Vagina (tissue), 2 donors: ENCODE measurements at regions not wholly inside any gene's neighbourhood (a gene's known extent, or its start where the extent isn't known, plus 50 kb on each side); places are given as distances from the start of the nearest gene placed in this dataset.

Experiments
- DNase-seq, 2 donors: peaks; one replicate each; pipeline ENCODE4 v3.0.0-alpha.2; 2017; ENCODE audit errors: extremely low spot score in 2 of 2
- H3K27ac ChIP-seq: fragments of 200-600 bp; sonication (generic); one replicate; pipeline ENCODE4 v1.5.1; 2019
- H3K27me3 ChIP-seq: fragments of 200-600 bp; sonication (generic); one replicate; pipeline ENCODE4 v1.5.1; 2019
- H3K36me3 ChIP-seq, 2 donors: fragments of 200-600 bp; sonication (generic); one replicate each; pipeline ENCODE4 v1.5.1; 2017 to 2019
- H3K4me1 ChIP-seq: fragments of 200-600 bp; sonication (generic); one replicate; pipeline ENCODE4 v1.5.1; 2019
- H3K4me3 ChIP-seq, 2 donors: fragments of 200-600 bp; sonication (generic); 1 replicate in 1 of 2; 2 replicates in 1 of 2; pipeline ENCODE4 v1.5.1; 2016 to 2019
- H3K9me3 ChIP-seq: fragments of 200-600 bp; sonication (generic); one replicate; pipeline ENCODE4 v1.5.1; 2019
- CTCF ChIP-seq, 3 experiments: fragments of 450-650 bp in 2 of 3; fragments of 200-600 bp in 1 of 3; sonication (generic) in 1 of 3; IDR thresholded peaks; one replicate each; pipeline ENCODE4 v1.5.1; 2017 to 2019; ENCODE audit warnings: antibody characterized with exemption in 3 of 3, mild to moderate bottlenecking in 2 of 3, moderate library complexity in 2 of 3
- POLR2A ChIP-seq, 2 donors: fragments of 450-650 bp; IDR thresholded peaks; one replicate each; pipeline ENCODE4 v1.6.1; 2017; ENCODE audit warnings: antibody characterized with exemption in 2 of 2, mild to moderate bottlenecking in 2 of 2, moderate library complexity in 2 of 2
- POLR2AphosphoS5 ChIP-seq, 2 donors: sonication (generic); formaldehyde crosslinking; IDR thresholded peaks; one replicate each; pipeline ENCODE4 v1.9.0; 2017; ENCODE audit warnings: antibody characterized with exemption in 2 of 2, mild to moderate bottlenecking in 2 of 2, low read depth in 1 of 2; ENCODE audit not compliant: insufficient read depth in 1 of 2
- intact Hi-C: fragments of 100-400 bp; cut with DNase I; formaldehyde crosslinking; loops from one replicate; pipeline ENCODE4 v1.15.1; 2023

DNA sequence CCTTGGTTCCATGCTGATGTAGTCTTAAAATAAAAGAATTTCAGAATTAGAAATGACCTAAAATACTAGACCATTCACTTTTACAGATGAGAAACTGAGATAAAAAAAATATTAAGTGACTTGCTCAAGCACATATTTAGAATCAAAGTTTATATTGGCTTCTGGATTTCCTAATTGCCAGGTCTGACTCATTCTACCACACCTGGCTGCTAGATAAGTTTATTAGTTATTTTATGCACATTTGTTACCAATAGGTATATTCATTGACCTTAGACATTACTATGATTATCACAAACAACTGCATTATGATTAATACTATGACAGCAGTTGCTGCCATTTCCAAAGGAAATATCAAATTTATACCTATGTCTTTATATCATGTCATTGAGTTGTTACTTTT is 497.5 kb downstream of the RWDD3 start:
- intact Hi-C loops: no loop called here
- no peaks in the 10 kb centered on the region for H3K27me3 ChIP-seq
- TF ChIP-seq POLR2AphosphoS5 (IDR thresholded peaks at IDR 0.05; ENCODE audit: insufficient read depth in 1 of 2, low read depth in 1 of 2) (no peak), CTCF (IDR thresholded peaks at IDR 0.05) (no peak), POLR2A (IDR thresholded peaks at IDR 0.05) (no peak)
- H3K36me3 ChIP-seq: no peaks in the 10 kb centered on the region
- H3K4me1 ChIP-seq: no peaks in the 10 kb centered on the region
- no peak overlapping the region for H3K4me3 ChIP-seq
- H3K9me3 ChIP-seq: no peaks in the 10 kb centered on the region
- DNase-seq: no peak
- no peak overlapping the region for H3K27ac ChIP-seq

- Histone ChIP-seq H3K27me3 (no peaks in the 10 kb centered on the region), H3K36me3 (no peaks in the 10 kb centered on the region), H3K27ac (no peak overlapping the region), H3K4me1 (no peaks in the 10 kb centered on the region), H3K4me3 (no peak overlapping the region), H3K9me3 (no peaks in the 10 kb centered on the region)
- no peak for DNase-seq
- TF ChIP-seq POLR2AphosphoS5 (IDR thresholded peaks at IDR 0.05; ENCODE audit: insufficient read depth in 1 of 2, low read depth in 1 of 2): no peak
- TF ChIP-seq CTCF (IDR thresholded peaks at IDR 0.05): no peak
- TF ChIP-seq POLR2A (IDR thresholded peaks at IDR 0.05): no peak
- intact Hi-C loops: no loop called here
Measured at GRCh38 chr1:95733031-95733430, 499.0 kb downstream of the RWDD3 start.

DNA sequence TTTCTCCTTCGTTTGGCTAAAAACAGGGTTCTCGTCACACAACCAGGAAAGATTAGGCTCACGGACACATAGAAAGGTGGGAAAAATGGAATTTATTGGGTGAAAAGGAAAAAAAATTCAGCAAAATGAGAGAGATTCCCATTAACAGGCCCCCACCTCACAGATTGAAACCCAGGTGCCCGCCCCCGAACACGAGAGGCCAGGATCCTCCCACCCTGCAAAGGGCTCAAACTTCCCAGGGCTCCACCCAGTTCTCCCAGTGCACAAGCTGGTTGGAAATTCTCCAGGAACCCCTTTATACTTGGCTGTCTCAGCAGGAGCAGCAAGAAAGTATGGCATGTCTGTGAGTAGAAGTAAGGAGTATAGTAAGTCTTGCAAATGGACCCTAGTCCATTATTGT is 499.7 kb downstream of the RWDD3 start:
- Histone ChIP-seq H3K4me1 (no peaks in the 10 kb centered on the region), H3K27ac (no peak overlapping the region), H3K9me3 (no peaks in the 10 kb centered on the region), H3K27me3 (no peaks in the 10 kb centered on the region), H3K36me3 (no peaks in the 10 kb centered on the region), H3K4me3 (no peak overlapping the region)
- no peak for TF ChIP-seq POLR2A (IDR thresholded peaks at IDR 0.05)
- no peak for TF ChIP-seq CTCF (IDR thresholded peaks at IDR 0.05)
- no peak for TF ChIP-seq POLR2AphosphoS5 (IDR thresholded peaks at IDR 0.05; ENCODE audit: insufficient read depth in 1 of 2, low read depth in 1 of 2)
- intact Hi-C loops: no loop called here
- DNase-seq: no peak

DNA sequence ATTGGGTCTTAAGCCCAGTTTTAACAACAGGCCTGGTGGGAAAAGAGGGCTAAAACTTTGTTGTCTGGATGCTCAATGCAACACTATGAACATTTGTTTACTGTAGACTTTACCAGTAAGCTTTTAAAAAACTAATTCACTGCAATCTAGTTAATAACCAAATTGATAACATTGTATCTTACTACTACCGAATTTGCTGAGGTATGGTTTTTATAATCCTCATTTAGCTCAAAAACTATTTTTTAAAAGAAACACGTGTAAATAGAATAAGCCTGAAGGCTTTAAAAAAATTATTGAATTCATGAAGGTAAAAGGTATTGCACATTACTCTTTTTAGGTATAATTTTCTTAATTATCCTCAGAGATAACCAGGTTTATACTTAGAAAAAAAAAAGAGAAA is 500.6 kb downstream of the RWDD3 start:
- no peak for TF ChIP-seq POLR2AphosphoS5 (IDR thresholded peaks at IDR 0.05; ENCODE audit: insufficient read depth in 1 of 2, low read depth in 1 of 2)
- no peak for TF ChIP-seq CTCF (IDR thresholded peaks at IDR 0.05)
- TF ChIP-seq POLR2A (IDR thresholded peaks at IDR 0.05): no peak

GRCh38 chr1:95742591-95743089 is 508.6 kb downstream of the RWDD3 start:
- Histone ChIP-seq H3K9me3 (no peaks in the 10 kb centered on the region), H3K27ac (no peak overlapping the region), H3K36me3 (no peaks in the 10 kb centered on the region), H3K4me1 (peaks cover 7% of the 10 kb centered on the region), H3K4me3 (no peak overlapping the region), H3K27me3 (no peaks in the 10 kb centered on the region)
- TF ChIP-seq POLR2AphosphoS5 (IDR thresholded peaks at IDR 0.05; ENCODE audit: insufficient read depth in 1 of 2, low read depth in 1 of 2) (peak in 1 of 2 donors; percentile 22), CTCF (IDR thresholded peaks at IDR 0.05) (no peak), POLR2A (IDR thresholded peaks at IDR 0.05) (no peak)
- intact Hi-C loops: no loop called here
- no peak for DNase-seq

More for the DNA sequence above, 500.6 kb downstream of the RWDD3 start:
- Histone ChIP-seq H3K9me3 (no peaks in the 10 kb centered on the region), H3K27ac (no peak overlapping the region), H3K36me3 (no peaks in the 10 kb centered on the region), H3K27me3 (no peaks in the 10 kb centered on the region), H3K4me1 (no peaks in the 10 kb centered on the region), H3K4me3 (no peak overlapping the region)
- intact Hi-C loops: no loop called here
- no peak for DNase-seq
